ENCODE measurements at regions not wholly inside any gene's neighbourhood (a gene's known extent, or its start where the extent isn't known, plus 50 kb on each side); places are given as distances from the start of the nearest gene placed in this dataset.

DNA sequence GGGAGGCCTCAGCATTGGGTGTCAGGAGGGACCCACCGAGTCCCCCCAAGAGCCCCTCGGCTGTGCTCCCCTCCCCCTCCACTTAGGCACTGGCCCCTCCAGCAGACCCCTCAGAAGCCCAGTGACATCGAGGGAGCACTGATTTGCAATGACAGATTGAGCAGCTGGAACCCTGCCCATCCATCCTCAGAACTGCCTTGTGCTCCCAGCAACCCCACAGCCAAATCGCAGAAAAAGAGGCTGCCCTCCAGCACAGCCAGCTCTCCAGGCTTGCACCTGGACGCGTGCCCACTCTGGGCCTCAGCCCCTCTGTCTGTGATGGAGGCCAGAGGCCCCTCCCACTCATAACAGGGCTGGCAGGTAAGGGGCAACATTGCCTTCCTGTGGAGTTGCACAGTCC lies 123.2 kb upstream of the VSTM2B start:
- TF ChIP-seq POLR2AphosphoS5 (IDR thresholded peaks at IDR 0.05; ENCODE audit: low read depth, low read length) = no peak
- TF ChIP-seq, protein P1, sequence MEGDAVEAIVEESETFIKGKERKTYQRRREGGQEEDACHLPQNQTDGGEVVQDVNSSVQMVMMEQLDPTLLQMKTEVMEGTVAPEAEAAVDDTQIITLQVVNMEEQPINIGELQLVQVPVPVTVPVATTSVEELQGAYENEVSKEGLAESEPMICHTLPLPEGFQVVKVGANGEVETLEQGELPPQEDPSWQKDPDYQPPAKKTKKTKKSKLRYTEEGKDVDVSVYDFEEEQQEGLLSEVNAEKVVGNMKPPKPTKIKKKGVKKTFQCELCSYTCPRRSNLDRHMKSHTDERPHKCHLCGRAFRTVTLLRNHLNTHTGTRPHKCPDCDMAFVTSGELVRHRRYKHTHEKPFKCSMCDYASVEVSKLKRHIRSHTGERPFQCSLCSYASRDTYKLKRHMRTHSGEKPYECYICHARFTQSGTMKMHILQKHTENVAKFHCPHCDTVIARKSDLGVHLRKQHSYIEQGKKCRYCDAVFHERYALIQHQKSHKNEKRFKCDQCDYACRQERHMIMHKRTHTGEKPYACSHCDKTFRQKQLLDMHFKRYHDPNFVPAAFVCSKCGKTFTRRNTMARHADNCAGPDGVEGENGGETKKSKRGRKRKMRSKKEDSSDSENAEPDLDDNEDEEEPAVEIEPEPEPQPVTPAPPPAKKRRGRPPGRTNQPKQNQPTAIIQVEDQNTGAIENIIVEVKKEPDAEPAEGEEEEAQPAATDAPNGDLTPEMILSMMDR (IDR thresholded peaks at IDR 0.05) = no peak
- TF ChIP-seq, protein P2, sequence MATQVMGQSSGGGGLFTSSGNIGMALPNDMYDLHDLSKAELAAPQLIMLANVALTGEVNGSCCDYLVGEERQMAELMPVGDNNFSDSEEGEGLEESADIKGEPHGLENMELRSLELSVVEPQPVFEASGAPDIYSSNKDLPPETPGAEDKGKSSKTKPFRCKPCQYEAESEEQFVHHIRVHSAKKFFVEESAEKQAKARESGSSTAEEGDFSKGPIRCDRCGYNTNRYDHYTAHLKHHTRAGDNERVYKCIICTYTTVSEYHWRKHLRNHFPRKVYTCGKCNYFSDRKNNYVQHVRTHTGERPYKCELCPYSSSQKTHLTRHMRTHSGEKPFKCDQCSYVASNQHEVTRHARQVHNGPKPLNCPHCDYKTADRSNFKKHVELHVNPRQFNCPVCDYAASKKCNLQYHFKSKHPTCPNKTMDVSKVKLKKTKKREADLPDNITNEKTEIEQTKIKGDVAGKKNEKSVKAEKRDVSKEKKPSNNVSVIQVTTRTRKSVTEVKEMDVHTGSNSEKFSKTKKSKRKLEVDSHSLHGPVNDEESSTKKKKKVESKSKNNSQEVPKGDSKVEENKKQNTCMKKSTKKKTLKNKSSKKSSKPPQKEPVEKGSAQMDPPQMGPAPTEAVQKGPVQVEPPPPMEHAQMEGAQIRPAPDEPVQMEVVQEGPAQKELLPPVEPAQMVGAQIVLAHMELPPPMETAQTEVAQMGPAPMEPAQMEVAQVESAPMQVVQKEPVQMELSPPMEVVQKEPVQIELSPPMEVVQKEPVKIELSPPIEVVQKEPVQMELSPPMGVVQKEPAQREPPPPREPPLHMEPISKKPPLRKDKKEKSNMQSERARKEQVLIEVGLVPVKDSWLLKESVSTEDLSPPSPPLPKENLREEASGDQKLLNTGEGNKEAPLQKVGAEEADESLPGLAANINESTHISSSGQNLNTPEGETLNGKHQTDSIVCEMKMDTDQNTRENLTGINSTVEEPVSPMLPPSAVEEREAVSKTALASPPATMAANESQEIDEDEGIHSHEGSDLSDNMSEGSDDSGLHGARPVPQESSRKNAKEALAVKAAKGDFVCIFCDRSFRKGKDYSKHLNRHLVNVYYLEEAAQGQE (IDR thresholded peaks at IDR 0.05; ENCODE audit: insufficient read depth in 1 of 2, low read depth in 2 of 2, low read length in 1 of 2) = no peak
- TF ChIP-seq SIN3A (IDR thresholded peaks at IDR 0.05; ENCODE audit: borderline replicate concordance, insufficient read depth, low read depth, low read length) = no peak
